DMS79 (cell line): ENCODE measurements at regions not wholly inside any gene's neighbourhood (a gene's known extent, or its start where the extent isn't known, plus 50 kb on each side); places are given as distances from the start of the nearest gene placed in this dataset.

ENCODE experiments used
- DNase-seq: peaks from one replicate; lab custom pipeline; 2025; lab: John Stamatoyannopoulos, UW

DNA sequence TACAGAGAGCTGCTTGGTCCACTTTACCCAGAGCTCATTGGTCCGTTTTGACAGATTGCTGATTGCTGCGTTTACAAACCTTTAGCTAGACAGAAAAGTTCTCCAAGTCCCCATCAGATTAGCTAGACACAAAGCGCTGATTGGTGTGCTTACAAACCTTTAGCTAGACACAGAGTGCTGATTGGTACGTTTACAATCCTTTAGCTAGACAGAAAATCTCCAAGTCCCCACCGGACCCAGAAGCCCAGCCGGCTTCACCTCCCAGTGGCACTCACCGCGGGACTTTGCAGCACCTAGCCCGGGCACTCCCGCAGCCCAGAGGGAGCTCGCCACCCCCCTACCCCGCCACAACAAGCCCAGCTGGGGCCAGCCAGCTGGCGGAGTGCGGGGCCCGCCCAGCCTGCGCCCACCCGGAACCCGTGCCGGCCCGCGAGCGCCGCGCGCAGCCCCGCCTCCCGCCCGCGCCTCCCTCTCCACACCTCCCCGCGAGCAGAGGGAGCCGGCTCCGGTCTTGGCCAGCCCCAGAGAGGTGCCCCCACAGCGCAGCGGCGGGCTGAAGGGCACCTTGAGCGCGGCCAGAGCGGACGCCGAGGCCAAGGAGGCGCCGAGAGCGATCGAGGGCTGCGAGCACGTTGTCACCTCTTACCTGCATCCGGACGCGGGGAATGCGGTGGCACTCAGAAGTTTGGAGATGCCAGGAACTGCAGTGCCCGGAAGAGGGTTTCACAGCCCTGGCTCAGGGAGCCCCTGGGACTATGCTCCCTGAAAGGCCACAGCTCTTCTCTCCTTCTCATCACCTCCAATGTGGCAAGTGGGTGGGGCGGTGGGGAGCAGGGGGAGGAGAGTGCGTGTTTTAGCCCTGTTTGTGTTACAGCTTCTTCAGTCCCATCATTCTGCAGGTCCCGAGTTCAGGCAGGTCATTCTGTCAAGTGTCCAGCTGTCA, 1504.5 kb downstream of the CDH11 start:
- DNase-seq = no peak

DNA sequence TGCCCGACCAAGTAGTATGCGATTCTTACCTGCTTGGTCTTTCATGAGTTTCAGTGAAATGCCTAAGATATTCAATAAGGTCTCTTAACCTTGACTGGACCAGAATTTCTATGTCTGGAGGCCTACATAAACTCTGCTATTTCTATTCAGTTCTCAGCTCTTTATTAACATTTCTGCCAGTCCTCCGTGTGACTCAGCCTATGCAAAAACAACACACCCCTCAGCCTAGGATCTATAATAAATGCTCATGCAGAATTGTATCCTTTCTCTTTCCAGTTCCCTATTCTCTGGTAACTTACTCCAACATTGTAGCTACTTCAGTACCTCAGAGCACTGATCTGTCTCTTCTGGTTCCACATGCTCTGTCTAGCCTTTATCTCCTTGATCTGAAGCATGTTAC, 1507.4 kb downstream of the CDH11 start:
- no peak for DNase-seq

DNA sequence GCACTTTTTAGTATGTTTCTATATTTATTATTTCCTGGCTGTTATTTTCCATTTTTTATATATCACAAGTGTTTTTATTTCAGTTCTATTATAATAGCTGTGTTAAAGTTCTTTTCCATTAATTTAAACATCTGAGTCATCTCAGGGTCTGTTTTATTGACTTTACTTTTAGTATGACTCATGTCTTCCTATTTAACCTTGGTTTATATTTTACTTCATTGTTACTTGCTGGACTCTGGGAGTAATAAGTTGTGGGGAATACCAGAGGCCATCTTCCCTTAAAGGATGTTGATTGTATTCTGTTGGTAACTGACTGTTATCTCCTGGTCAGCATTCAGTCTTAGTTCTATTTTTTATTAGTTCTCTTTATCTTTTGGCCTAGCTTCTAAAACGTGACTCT, 1508.2 kb downstream of the CDH11 start:
- no peak for DNase-seq

DNA sequence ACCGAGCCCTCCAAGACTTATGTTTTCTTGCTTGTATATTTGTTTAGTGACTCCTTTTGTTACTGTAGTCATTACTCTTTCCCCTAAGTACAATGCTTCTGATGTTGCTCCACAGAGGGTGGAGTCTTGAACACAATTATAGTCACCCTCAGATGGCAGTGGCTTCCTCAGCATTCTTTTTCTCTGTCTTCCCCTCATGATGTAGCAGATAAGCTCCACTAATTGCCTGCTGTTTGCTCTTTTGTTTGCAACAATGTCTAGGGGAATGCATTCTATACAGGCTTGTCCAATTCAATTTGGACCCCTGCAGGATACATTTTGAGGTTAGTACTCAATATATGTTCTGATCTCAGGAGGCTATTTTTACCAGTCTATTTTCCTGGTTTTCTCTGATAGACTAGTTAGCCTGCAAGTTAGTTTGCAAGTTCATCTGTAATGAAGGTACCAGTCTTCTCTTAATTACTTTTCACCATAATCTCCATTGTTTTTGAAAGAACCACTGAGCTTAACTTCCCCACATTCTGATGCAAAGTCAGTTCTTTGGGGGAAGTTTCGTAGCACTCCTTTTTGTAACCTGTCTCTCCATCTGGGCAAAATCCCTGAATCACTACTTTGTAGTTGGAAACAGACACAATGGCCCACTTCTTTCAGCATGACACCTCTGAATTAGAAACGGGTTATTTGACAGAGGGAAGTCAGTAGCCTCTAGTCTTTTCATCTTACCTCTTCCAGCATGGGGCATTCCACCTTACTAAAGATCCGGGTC, 1509.2 kb downstream of the CDH11 start:
- no peak for DNase-seq

DNA sequence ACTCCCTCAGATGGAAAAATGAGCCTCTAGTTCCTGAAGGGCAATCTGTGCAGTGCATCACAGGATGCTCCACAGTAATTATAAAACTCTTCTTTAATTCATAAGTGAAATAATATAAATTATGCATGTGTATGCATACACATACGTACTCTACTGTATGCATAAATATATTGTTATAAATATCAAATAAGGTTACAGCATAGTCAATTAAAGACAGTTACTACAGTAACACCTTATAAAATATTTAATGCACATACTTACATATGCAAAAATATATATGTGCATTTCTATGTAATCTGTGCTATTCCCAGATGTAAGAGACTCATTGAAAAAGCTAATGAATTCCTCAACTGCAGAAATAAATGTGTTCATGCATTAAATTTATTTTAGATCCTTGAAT, 1515.1 kb downstream of the CDH11 start:
- DNase-seq = no peak

DNA sequence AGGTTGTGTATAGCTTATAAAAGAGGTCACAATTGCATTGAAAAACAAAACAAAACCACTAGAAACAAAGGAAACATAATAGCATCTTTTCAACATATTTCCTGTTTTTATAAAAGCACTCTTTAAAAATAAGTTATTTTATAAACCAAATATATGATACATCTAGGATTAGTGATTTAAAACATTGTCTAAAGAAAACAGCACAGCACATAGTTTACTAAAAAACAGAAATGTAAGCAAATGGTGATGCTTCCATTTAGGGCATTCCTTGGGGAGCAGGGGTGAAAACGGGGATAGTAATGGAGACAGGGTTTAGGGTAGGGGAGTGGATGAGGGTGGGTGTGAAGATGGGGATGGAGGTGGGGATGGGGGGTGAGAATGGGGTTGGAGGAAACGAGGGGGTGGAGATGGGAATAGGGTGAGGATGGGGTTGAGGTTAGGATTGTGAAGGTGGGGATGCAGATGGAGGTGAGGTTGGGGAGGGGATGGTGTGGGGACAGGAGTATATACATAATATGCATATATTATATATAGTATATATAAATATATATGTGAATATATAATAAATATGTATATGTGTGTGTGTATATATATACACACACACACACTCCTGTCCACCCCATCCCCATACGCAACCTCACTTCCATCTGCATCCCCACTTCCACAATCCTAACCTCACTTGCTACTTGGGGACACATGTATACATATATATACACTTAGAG, 1519.5 kb downstream of the CDH11 start:
- DNase-seq = no peak

DNA sequence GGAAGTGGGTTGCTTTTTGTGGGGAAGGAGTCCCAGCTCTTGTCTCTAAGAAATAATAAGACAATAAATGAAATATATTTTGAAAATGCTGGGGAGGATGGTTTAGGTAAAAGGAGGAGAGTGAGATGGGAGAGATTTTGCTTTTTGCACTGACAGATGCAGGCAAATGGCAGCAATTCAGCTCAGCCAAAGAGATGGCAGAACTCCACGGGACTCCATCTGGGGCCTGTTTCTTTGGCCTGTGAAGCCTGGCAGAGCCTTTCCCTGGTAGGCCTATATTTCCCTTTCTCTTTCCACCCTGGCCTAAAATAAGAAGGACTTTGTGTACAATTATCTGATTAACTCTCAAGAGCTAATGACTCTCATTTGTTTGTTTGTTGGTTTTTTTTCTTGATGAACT, 1525.1 kb downstream of the CDH11 start:
- no peak for DNase-seq

DNA sequence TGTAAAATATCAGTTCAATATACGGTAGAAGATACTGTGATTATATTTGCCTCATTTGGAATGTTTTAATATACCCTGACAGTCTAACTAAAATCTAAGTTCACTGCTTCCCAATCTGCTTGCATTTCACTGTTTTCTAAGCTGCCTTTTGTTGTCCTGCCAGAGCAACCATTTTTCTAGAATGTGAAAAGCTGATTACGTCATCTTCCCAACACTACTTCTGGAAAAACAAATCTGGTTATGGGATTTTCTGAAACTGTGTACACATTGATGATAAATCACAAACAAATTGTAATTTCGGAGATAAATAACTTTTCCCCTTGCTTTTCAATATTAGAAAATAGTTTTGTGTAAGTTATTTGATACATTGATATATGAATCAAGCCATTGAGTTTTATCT, 1529.0 kb downstream of the CDH11 start:
- no peak for DNase-seq

DNA sequence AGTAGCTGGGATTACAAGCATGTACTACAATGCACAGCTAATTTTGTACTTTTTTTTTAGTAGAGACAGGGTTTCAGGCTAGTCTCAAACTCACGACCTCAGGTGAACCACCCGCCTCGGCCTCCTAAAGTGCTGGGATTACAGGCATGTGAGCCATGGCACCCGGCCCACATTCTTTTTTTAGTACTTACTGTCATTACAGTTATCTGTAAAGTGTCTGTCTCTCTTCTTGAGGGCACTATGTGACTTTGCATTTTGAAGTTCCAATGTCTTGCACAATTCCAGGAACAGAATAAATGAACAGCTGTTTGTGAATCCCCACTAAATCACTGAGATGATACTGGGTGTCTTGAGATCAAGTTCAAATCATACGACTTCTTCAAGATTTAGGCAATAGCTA, 1540.3 kb downstream of the CDH11 start:
- DNase-seq = no peak

DNA sequence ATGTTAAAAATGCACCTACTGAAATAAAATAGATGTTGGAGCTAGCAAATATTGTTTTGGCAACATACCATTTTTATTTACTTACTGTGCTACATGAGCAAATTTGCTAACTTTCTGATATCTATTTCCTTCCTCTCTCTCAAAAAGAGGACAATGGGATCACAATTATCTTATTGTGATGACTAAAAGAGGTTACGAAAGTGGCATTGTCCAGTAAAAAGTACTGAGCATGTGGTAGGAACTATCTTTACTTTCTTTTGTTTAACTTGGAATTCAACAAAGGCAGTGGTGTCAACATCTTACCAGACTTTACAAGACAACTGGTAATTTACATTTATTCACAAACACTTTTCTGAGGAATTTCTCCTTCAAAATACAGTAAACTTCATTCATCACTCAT, 1542.6 kb upstream of the CDH8 start:
- DNase-seq = no peak

DNA sequence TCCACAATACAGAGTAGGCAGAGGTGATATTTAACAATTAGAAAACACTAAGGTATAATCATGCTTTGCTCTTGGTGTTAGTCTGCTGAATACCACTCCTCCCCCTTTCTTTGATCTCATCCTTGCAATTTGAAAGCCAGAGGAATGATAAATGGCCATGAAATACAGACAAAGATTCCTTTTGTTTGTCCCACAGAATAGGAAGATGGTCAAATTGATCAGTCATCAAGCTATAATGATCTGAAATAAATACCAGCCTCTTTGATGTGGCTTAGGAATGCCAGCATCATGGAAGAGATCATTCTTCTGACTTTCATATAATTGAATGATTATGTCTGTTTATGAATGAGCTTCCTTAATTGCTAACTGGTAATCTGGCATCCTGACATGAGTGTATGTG, 1541.7 kb upstream of the CDH8 start:
- no peak for DNase-seq

DNA sequence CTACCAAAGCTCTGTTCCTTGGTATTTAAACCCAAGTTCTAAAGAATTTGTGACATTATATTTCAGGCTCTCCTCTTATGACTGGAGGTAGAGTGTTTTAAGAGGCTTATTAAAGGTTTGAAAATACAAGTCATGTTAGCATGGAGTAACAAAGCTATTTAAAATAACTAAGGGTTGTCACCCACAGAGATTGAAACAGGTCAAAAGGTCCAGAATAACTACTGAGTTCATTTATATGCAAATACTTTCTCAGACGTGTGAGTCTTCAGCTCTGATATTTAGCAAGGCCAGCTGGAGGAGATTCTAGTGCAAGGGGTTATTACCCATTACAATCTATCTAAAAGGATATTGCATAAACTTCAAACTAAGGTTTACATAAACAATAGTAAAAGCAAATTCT, 1538.8 kb upstream of the CDH8 start:
- DNase-seq = no peak

DNA sequence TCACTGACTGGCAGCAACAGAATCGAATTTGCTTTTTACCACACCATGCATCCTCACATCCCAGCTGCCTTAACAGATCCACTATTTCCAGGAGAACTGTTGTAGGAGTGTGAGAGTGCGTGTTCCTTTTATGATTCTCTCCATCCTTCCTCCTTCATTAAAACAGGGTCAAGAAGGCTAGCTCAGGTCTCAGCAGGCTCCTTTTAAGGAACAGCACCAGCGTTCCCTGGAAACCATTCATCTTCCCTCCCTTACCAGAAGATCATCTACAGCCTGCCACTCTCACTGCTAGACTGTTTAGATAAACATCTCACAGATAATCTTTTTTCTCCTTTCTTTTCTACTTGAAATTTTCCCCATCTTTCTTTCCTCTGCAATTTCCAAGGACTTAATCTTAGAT, 1531.9 kb upstream of the CDH8 start:
- DNase-seq = no peak

DNA sequence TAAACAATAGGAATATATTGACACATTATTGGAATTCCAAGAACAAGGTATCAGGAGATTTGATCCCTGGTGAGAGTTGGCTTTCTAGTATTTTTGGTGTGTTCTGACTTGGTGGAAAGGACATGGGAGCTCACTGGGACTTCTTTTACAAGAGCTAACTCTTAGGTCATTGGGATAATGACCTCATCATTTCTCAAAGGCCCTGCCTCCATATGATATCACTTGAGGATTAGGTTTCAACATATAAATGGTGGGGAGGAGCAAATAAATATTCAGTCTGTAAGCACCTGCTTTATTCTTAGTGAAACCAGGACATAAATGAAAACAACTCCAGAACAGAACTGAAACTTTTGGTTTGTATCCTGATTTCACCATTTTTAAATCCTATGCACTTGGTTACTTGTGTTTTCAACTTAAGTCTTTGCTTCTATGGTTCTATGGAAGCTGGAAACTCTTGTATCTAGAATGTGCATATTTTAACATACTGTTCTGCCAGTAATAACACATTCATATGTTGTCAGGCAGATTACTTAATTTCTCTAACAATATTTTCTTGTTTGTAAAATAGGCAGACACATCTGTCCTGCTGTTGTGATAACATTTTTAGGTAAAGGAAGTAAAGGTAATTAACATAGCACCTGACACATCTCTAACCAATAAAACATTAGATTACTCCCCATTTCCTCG, 1527.7 kb upstream of the CDH8 start:
- DNase-seq = no peak

DNA sequence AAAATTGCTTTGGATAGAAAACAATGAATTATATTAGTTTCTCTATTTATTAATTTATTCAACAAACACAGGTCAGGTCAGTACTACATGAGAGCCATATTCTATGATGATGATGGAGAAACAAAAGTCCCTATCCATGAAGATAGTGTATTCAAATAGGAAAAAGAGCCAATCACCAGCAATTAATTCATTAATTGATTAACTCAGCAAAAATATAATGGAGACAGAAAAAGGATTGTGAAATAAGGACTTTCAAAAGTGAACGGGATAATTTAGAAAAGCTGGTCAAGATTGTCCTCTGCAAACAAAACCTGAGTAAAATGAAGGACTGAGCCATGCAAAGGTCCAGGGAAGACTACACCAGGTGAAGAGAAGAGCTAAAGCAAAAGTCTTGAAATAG, 1517.7 kb upstream of the CDH8 start:
- DNase-seq = no peak

DNA sequence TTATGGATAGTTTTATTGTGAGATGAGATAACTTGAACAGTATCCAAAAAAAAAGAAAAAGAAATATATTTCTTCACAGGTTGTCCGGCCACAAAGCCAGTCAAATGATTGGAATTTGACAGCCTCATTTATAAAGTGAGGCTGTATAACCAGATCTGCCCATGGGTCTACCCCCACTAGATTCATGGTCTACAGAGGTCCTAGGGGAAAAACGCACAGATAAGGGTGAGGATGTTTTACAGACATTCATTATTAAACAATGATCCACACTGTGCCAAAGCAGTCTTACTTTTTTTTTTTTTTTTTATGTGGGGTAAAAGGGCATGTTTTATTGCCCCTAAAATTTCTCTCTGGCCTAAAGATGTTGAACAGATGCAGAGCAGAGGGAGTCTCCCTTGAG, 1503.0 kb upstream of the CDH8 start:
- DNase-seq = no peak

DNA sequence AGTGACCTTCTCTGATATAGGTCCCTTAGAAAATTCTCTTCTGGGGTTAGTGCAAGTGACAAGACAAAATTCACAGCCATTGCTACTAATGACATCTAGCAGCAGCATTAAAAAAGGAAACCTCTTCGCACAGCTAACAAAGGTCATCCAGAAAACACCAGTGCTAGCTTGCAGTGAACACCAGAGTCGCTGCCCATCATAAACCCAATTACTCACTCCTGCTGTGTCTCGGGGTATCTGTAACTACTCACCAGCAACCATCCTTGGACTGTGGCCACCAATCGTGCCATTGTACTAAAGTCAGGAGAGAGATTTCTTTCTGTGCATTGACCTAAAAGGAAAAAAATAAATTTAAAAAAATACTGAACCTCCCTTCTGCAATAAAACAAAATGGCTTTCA, 1494.7 kb upstream of the CDH8 start:
- DNase-seq = no peak

DNA sequence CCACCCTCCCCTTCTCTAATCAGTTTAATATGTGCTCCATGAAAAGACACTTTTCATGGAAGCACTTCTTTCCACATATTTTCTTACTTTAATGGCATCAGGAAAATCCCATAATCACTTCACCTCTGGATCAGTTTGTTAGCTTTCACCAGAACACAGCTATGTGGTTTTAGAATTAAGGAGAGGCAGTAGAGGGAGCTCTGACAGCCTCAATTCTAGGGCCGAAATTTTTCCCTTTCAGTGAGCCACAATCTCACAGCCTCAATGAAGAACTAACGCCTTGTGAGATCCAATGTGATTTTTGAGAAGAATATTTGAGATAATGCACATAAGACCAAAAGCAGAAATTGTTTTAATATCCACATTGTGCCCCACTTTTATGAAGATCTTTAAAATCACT, 1494.0 kb upstream of the CDH8 start:
- DNase-seq = no peak

DNA sequence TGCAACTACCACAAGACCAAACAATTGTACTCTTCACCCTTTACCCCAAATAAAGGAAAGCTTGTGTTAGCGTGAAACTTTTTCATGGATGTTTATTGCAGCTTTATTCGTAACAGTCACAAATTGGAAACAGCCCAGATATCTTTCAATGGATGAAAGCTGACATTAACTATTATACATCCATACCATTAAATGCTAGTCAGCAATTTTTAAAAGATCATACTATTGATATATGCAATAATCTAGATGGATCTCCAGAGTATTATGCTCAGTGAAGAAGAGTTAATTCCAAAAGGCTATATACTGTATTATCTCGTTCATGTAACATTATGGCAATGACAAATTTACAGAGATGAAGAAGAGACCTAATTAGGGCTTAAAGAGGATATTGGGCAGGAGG, 1491.2 kb upstream of the CDH8 start:
- no peak for DNase-seq

DNA sequence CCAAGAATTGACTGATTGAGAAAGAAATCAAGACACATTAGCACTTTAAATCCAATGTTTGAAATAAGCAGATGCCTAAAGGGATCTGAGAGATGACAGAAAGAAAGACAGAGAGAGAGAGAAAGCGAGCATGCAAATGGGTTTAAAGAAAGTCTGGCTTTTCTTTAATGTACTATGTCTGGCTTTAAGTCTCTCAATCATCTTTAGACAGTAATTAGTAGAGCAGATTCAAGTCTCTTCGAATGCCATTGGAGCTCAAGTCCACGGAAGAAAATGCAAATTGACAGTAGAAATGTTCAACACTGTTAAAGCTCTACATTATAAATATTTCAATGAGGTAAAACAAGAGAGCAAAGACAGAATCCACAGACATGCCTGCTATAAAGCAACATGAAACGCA, 1480.2 kb upstream of the CDH8 start:
- DNase-seq = no peak

DNA sequence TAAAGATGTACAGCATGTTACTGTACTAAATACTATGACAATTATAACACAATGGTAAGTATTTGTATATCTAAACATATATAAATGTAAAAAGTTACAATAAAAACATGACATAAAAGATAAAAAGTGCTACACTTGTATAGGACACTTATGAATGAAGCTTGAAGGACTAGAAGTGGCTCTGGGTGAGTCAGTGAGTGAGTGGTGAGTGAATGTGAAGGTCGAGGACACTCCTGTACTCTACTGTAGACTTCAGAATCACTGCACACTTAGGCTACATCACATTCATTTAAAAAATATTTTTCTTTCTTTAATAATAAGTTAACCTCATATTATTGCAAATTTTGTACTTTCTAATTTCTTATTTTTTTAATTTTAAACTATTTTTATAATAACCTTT, 1476.7 kb upstream of the CDH8 start:
- no peak for DNase-seq

DNA sequence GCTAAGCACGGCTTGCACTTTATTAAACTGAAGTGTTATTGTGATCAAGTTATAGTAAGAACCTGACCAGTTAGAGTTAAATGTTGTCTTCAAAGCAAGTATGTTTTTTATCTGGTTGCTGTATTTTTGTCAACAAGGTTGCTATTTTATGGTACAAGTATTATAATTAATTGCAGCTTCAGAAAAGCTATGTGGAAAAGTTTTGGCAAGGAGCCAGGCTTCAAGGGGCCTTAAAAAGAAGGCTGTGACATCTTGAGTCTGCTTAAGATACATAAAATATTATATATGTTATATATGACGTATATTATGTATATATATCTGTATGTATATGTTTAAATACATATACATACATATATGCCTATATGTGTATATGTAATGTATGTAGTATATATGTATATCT, 1461.2 kb upstream of the CDH8 start:
- no peak for DNase-seq
